Activated B cell treated with CpG ODN at 0.5 μM for 24 hours (primary cell): ENCODE measurements at regions not wholly inside any gene's neighbourhood (a gene's known extent, or its start where the extent isn't known, plus 50 kb on each side); places are given as distances from the start of the nearest gene placed in this dataset.

Source experiments
- ATAC-seq: fragments of 200-7000 bp; cut with Tn5 transposase; one replicate; pipeline ENCODE4 v1.10.0; 2021; ENCODE audit warnings: low read depth, mild to moderate bottlenecking, moderate library complexity
- CTCF ChIA-PET: fragments of 350-600 bp; sonication (Branson Sonifier 250); formaldehyde crosslinking; loops from one replicate; lab custom pipeline; 2021; ENCODE audit warnings: antibody characterized with exemption; lab: Charles Lee
- POLR2A ChIA-PET: fragments of 350-600 bp; sonication (Branson Sonifier 250); formaldehyde crosslinking; loops from one replicate; lab custom pipeline; 2021; ENCODE audit warnings: antibody characterized with exemption; lab: Charles Lee
- DNase-seq: peaks from one replicate; pipeline ENCODE4 v3.0.0; 2022
- H3K27ac Mint-ChIP-seq: one replicate; pipeline ENCODE4 v1.8.0; 2020; ENCODE audit warnings: mixed read lengths
- H3K27me3 Mint-ChIP-seq: one replicate; pipeline ENCODE4 v1.8.0; 2021; ENCODE audit warnings: mixed read lengths
- H3K36me3 Mint-ChIP-seq: one replicate; pipeline ENCODE4 v1.8.0; 2021; ENCODE audit warnings: low read depth, mixed read lengths
- H3K4me1 Mint-ChIP-seq: one replicate; pipeline ENCODE4 v1.8.0; 2021; ENCODE audit warnings: mixed read lengths
- H3K4me3 Mint-ChIP-seq: one replicate; pipeline ENCODE4 v1.8.0; 2020; ENCODE audit warnings: mild to moderate bottlenecking, mixed read lengths
- H3K9me3 Mint-ChIP-seq: one replicate; pipeline ENCODE4 v1.8.0; 2020; ENCODE audit warnings: mixed read lengths
- intact Hi-C: fragments of 100-400 bp; cut with micrococcal nuclease; formaldehyde crosslinking; loops from one replicate; pipeline ENCODE4 v1.15.1; 2024
- TF ChIP-seq, protein P1 (sequence below): fragments of 200-600 bp; IDR thresholded peaks from one replicate; pipeline ENCODE4 v1.8.0; 2022; ENCODE audit warnings: antibody characterized with exemption, mild to moderate bottlenecking

DNA sequence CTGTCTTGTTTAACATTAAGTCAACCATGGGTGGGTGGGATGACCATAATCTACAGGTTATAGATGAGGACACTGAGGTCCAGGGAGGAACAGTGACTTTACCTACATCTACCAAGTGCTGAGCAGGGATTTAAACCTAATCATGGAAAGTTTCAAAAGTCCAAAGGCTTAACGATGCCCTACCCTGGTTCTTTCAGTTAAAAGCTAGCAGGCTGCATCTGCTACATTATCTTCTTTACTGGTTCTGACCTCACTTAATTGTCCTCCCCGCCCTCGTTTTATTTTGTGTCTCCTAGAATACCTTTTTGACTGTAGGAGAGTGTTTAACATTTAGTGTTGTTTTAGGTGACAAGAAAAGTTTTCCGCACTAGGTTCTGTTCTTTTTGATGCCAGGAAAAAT, 735.2 kb downstream of the TLR4 start:
- H3K4me1 Mint-ChIP-seq, result no peaks in the 10 kb centered on the region
- no peak for DNase-seq
- H3K9me3 Mint-ChIP-seq, result no peaks in the 10 kb centered on the region
- CTCF ChIA-PET, result no interaction called here
- H3K36me3 Mint-ChIP-seq, result no peaks in the 10 kb centered on the region
- ATAC-seq, result no peak
- TF ChIP-seq, protein P1, sequence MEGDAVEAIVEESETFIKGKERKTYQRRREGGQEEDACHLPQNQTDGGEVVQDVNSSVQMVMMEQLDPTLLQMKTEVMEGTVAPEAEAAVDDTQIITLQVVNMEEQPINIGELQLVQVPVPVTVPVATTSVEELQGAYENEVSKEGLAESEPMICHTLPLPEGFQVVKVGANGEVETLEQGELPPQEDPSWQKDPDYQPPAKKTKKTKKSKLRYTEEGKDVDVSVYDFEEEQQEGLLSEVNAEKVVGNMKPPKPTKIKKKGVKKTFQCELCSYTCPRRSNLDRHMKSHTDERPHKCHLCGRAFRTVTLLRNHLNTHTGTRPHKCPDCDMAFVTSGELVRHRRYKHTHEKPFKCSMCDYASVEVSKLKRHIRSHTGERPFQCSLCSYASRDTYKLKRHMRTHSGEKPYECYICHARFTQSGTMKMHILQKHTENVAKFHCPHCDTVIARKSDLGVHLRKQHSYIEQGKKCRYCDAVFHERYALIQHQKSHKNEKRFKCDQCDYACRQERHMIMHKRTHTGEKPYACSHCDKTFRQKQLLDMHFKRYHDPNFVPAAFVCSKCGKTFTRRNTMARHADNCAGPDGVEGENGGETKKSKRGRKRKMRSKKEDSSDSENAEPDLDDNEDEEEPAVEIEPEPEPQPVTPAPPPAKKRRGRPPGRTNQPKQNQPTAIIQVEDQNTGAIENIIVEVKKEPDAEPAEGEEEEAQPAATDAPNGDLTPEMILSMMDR, result no peak
- intact Hi-C loops, result no loop called here
- no peaks in the 10 kb centered on the region for H3K27me3 Mint-ChIP-seq
- POLR2A ChIA-PET, result no interaction called here
- H3K27ac Mint-ChIP-seq, result no peak overlapping the region
- no peak overlapping the region for H3K4me3 Mint-ChIP-seq

DNA sequence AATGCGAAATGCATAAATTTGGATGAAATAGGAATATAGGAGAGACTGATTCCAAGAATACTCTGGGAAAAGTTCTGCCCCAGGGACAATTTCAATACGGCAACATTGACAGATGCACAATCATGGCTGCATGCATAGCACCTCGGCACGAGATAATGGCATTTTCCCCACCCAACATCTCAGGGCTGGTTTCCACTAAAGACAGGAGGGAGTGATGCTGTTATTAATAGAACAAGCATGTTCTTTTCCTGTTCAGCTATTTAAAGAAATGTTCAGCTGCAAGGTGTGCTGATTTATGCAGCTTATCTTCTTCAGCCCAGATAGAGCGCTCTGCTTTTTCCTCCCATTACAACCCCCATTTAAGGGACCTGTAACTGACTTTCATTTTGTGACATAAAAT, 740.2 kb downstream of the TLR4 start:
- DNase-seq (no peak), ATAC-seq (no peak)
- TF ChIP-seq, protein P1, result no peak

DNA sequence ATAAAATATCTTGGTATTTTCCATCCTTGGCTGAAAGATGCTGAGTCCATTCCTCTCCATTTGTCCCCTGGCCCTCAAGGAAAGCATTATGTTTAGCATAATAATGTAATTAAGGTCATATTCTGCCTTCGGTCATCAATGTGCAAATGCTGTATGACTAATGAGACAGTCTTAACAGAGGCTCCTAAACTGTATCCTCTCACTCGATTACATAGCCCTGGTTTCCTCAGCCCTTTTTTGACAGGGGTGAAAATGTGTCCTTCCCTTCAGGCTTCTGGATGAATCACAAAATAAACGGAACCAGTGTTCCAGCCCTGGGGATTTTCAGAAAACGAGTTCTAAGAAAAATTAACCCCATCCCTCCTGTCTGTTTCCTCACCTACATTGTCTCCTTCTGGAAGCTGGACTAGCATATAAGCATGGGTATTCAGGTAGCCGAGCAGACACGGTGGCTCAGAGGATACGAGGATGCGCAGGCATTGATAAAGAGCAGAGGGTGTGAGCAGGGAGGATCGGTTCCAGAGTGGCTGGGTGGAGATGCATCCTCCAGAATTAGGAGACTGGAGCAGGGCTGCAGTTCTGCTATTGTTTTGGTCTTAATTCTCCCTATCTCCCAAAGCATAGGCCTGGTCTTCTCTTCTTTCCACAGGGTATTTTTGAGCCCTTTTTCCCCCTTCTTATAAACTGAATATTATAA, 742.9 kb downstream of the TLR4 start:
- ChIA-PET POLR2A (no interaction called here), CTCF (no interaction called here)
- Mint-ChIP-seq H3K27me3 (no peaks in the 10 kb centered on the region), H3K9me3 (no peaks in the 10 kb centered on the region), H3K27ac (no peak overlapping the region), H3K4me3 (no peak overlapping the region), H3K36me3 (no peaks in the 10 kb centered on the region), H3K4me1 (no peaks in the 10 kb centered on the region)
- intact Hi-C loops, result no loop called here
- DNase-seq (no peak), ATAC-seq (no peak)
- TF ChIP-seq, protein P1, result no peak

More for the DNA sequence above, 740.2 kb downstream of the TLR4 start:
- CTCF ChIA-PET, result no interaction called here
- POLR2A ChIA-PET, result no interaction called here
- no peaks in the 10 kb centered on the region for H3K9me3 Mint-ChIP-seq
- no peaks in the 10 kb centered on the region for H3K4me1 Mint-ChIP-seq
- H3K27ac Mint-ChIP-seq, result no peak overlapping the region
- H3K36me3 Mint-ChIP-seq, result no peaks in the 10 kb centered on the region
- H3K27me3 Mint-ChIP-seq, result no peaks in the 10 kb centered on the region
- intact Hi-C loops, result no loop called here
- H3K4me3 Mint-ChIP-seq, result no peak overlapping the region

DNA sequence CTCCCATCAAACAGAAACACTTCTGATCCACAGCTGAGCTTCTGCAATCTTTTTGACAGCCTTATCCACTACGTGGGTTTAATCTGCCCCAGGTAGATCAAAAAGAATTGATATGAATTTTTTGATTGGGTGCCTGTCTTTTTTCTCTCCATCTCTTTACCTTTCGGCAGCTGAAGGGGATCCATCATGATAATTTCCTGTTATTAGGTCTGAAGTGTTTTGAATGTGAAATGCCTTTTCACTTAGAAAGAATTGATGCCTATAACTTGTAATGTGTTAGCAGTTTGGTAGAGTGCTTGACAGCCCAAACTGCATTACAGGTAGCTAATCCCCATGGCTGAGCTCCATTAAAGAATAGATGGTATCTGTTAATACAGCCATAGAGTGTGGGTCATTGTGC, 745.4 kb downstream of the TLR4 start:
- H3K4me1 Mint-ChIP-seq, result no peaks in the 10 kb centered on the region
- no peak overlapping the region for H3K27ac Mint-ChIP-seq
- H3K27me3 Mint-ChIP-seq, result no peaks in the 10 kb centered on the region
- no peak overlapping the region for H3K4me3 Mint-ChIP-seq
- ChIA-PET POLR2A (no interaction called here), CTCF (no interaction called here)
- no peak for DNase-seq
- H3K9me3 Mint-ChIP-seq, result no peaks in the 10 kb centered on the region
- intact Hi-C loops, result no loop called here
- TF ChIP-seq, protein P1, result no peak
- no peaks in the 10 kb centered on the region for H3K36me3 Mint-ChIP-seq
- ATAC-seq, result no peak

DNA sequence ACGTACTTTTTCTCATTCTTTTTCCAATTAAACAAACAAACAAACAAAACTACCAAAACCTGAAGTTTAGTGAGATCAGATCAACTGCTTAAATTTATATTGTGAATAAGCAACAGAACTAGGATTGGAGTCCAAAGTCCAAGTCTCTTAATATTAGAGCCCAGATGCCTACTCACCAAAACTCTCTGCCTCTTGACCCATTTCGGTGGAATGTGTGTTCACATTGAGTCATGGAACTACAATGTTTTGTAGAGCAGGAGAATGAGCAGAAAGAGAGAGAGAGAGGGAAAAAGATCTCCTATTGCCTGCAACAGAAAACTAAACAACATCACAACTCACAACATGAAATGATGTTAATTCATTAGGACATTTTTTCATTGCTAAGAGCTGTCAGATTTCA, 751.1 kb downstream of the TLR4 start:
- POLR2A ChIA-PET, result no interaction called here

More for the DNA sequence above, 751.1 kb downstream of the TLR4 start:
- H3K27ac Mint-ChIP-seq, result no peak overlapping the region
- intact Hi-C loops, result no loop called here
- no peaks in the 10 kb centered on the region for H3K27me3 Mint-ChIP-seq
- ATAC-seq (no peak), DNase-seq (no peak)
- H3K36me3 Mint-ChIP-seq, result no peaks in the 10 kb centered on the region
- no peaks in the 10 kb centered on the region for H3K9me3 Mint-ChIP-seq
- TF ChIP-seq, protein P1, result no peak
- no peak overlapping the region for H3K4me3 Mint-ChIP-seq
- no peaks in the 10 kb centered on the region for H3K4me1 Mint-ChIP-seq
- CTCF ChIA-PET, result no interaction called here
